HepG2 (cell line): ENCODE measurements at regions not wholly inside any gene's neighbourhood (a gene's known extent, or its start where the extent isn't known, plus 50 kb on each side); places are given as distances from the start of the nearest gene placed in this dataset.

Experiments
- ATAC-seq: fragments of 200-7000 bp; cut with Tn5 transposase; 3 replicates; pipeline ENCODE4 v1.9.1; 2020; ENCODE audit warnings: mild to moderate bottlenecking, moderate library complexity
- BruUV-seq: library from RNA; stranded (reverse); fragments of 400-500 nt; replicated peaks from 2 replicates; lab custom pipeline; 2021; lab: Mats Ljungman, UMichigan
- CTCF ChIA-PET: fragments of 300-600 bp; formaldehyde crosslinking; extraction: SDS; loops from one replicate; lab custom pipeline; 2021; ENCODE audit warnings: low total read pairs, inconsistent platforms, low intra/inter-chr PET ratio; lab: Yijun Ruan, JAX
- POLR2A ChIA-PET: fragments of 350-600 bp; sonication (Branson Sonifier 250); formaldehyde crosslinking; loops from one replicate; lab custom pipeline; 2020; ENCODE audit warnings: antibody characterized with exemption, inconsistent platforms; lab: Yijun Ruan, JAX
- DNase-seq: peaks from one replicate; pipeline ENCODE4 v3.0.0-alpha.2; 2015; ENCODE audit warnings: low spot score
- FAIRE-seq: peaks from 3 replicates; lab custom pipeline; 2011; peaks lifted over from hg19 to GRCh38; lab: Jason Lieb, UNC
- H2AFZ ChIP-seq: one replicate; pipeline ENCODE4 v1.6.1; 2011; ENCODE audit warnings: low read length, inconsistent platforms
- H3K27ac ChIP-seq: fragments of 300-600 bp; 3 replicates; pipeline ENCODE4 v1.8.0; 2011; ENCODE audit warnings: mixed run types, mild to moderate bottlenecking, mixed read lengths, low read length, inconsistent platforms; ENCODE audit not compliant: insufficient read depth; ENCODE audit errors: extremely low read length
- H3K27me3 ChIP-seq, 2 experiments: fragments of 200-600 bp in 1 of 2; 2 replicates in 1 of 2; 3 replicates in 1 of 2; pipeline versions ENCODE4 v1.6.0 to v1.8.0; 2011; ENCODE audit warnings: low read length in 2 of 2, mild to moderate bottlenecking in 2 of 2, moderate library complexity in 2 of 2, inconsistent platforms in 1 of 2; ENCODE audit not compliant: insufficient read depth in 2 of 2, control insufficient read depth in 1 of 2
- H3K36me3 ChIP-seq, 2 experiments: fragments of 200-600 bp in 1 of 2; replicated peaks in 1 of 2; 2 replicates in 1 of 2; 3 replicates in 1 of 2; pipeline versions ENCODE4 v1.5.1 to v1.8.0; 2011; ENCODE audit warnings: low read length in 2 of 2, inconsistent platforms in 1 of 2; ENCODE audit not compliant: insufficient read depth in 2 of 2, control insufficient read depth in 1 of 2
- H3K4me1 ChIP-seq: 2 replicates; pipeline ENCODE4 v1.5.1; 2012; ENCODE audit warnings: low read length, inconsistent platforms; ENCODE audit not compliant: insufficient read depth
- H3K4me2 ChIP-seq: 2 replicates; pipeline ENCODE4 v1.6.0; 2011; ENCODE audit warnings: low read depth, low read length, inconsistent platforms
- H3K4me3 ChIP-seq, 3 experiments: fragments of 200-600 bp in 1 of 3; sonication (generic), shearing (Covaris generic) in 1 of 3; replicated peaks in 1 of 3; 2 replicates each; pipeline ENCODE4 v1.5.1; 2011 to 2016; ENCODE audit warnings: low read length in 3 of 3, inconsistent platforms in 2 of 3, low read depth in 2 of 3, mild to moderate bottlenecking in 2 of 3, control low read depth in 1 of 3, mixed read lengths in 1 of 3; ENCODE audit not compliant: insufficient read depth in 1 of 3
- H3K79me2 ChIP-seq: one replicate; pipeline ENCODE4 v1.6.1; 2011; ENCODE audit warnings: low read length, inconsistent platforms; ENCODE audit not compliant: insufficient read depth
- H3K9ac ChIP-seq: 2 replicates; pipeline ENCODE4 v1.6.0; 2011; ENCODE audit warnings: mild to moderate bottlenecking, low read depth, low read length, inconsistent platforms; ENCODE audit not compliant: insufficient read depth
- H3K9me3 ChIP-seq: 2 replicates; pipeline ENCODE4 v1.5.1; 2012; ENCODE audit warnings: mild to moderate bottlenecking, low read length
- H4K20me1 ChIP-seq: 2 replicates; pipeline ENCODE4 v1.6.0; 2011; ENCODE audit warnings: inconsistent platforms, mild to moderate bottlenecking, low read length, moderate library complexity; ENCODE audit not compliant: insufficient read depth
- ARNT ChIP-seq: fragments of 450-650 bp; IDR thresholded peaks from 2 replicates; pipeline ENCODE4 v1.6.1; 2017
- HES4 ChIP-seq: sonication (generic); formaldehyde crosslinking; IDR thresholded peaks from 2 replicates; pipeline ENCODE4 v1.9.0; 2021; ENCODE audit warnings: mild to moderate bottlenecking, missing genetic modification reagents, borderline replicate concordance
- JARID2 ChIP-seq: sonication (generic); formaldehyde crosslinking; IDR thresholded peaks from 2 replicates; pipeline ENCODE4 v1.8.1; 2023; ENCODE audit warnings: missing genetic modification reagents, inconsistent platforms; ENCODE audit not compliant: insufficient replicate concordance
- RELA ChIP-seq: sonication (generic); formaldehyde crosslinking; IDR thresholded peaks from 2 replicates; pipeline ENCODE4 v1.4.0; 2020; ENCODE audit warnings: missing genetic modification reagents
- RFXAP ChIP-seq: sonication (generic); formaldehyde crosslinking; IDR thresholded peaks from 2 replicates; pipeline ENCODE4 v1.4.0; 2020; ENCODE audit warnings: missing genetic modification reagents, borderline replicate concordance
- TERF1 ChIP-seq: sonication (generic); formaldehyde crosslinking; IDR thresholded peaks from 2 replicates; pipeline ENCODE4 v1.8.0; 2022; ENCODE audit warnings: mild to moderate bottlenecking, missing genetic modification reagents, moderate library complexity
- ZFP41 ChIP-seq: sonication (generic); formaldehyde crosslinking; IDR thresholded peaks from 2 replicates; pipeline ENCODE4 v1.4.0; 2020; ENCODE audit warnings: mild to moderate bottlenecking, missing genetic modification reagents, borderline replicate concordance
- ZNF704 ChIP-seq: sonication (generic); formaldehyde crosslinking; IDR thresholded peaks from 2 replicates; pipeline ENCODE4 v1.8.1; 2023; ENCODE audit warnings: mild to moderate bottlenecking, inconsistent platforms, moderate library complexity, missing genetic modification reagents, borderline replicate concordance
- ZNF883 ChIP-seq: sonication (generic); formaldehyde crosslinking; IDR thresholded peaks from 2 replicates; pipeline ENCODE4 v1.5.1; 2020; ENCODE audit warnings: mild to moderate bottlenecking, missing genetic modification reagents; ENCODE audit errors: not compliant biosample characterization
- WGBS: methylation state at CpG from one replicate; pipeline ENCODE4 v1.1.6; 2017; ENCODE audit warnings: low lambda C conversion rate; 5-methylcytosine and 5-hydroxymethylcytosine counted together
- in situ Hi-C: cut with HindIII; loops from 2 replicates; pipeline ENCODE4 v1.10.0; 2017; ENCODE audit warnings: low pct_unique_long_range_greater_than_20kb; ENCODE audit not compliant: extremely low pct_ligation_motif_present
- intact Hi-C: fragments of 100-400 bp; cut with micrococcal nuclease; formaldehyde crosslinking; loops from one replicate; pipeline ENCODE4 v1.10.0; 2022; ENCODE audit not compliant: unreplicated experiment
- TF ChIP-seq, protein P1 (sequence below): sonication (generic); formaldehyde crosslinking; IDR thresholded peaks from 2 replicates; pipeline ENCODE4 v1.5.1; 2020; ENCODE audit warnings: missing genetic modification reagents, mild to moderate bottlenecking, borderline replicate concordance

DNA sequence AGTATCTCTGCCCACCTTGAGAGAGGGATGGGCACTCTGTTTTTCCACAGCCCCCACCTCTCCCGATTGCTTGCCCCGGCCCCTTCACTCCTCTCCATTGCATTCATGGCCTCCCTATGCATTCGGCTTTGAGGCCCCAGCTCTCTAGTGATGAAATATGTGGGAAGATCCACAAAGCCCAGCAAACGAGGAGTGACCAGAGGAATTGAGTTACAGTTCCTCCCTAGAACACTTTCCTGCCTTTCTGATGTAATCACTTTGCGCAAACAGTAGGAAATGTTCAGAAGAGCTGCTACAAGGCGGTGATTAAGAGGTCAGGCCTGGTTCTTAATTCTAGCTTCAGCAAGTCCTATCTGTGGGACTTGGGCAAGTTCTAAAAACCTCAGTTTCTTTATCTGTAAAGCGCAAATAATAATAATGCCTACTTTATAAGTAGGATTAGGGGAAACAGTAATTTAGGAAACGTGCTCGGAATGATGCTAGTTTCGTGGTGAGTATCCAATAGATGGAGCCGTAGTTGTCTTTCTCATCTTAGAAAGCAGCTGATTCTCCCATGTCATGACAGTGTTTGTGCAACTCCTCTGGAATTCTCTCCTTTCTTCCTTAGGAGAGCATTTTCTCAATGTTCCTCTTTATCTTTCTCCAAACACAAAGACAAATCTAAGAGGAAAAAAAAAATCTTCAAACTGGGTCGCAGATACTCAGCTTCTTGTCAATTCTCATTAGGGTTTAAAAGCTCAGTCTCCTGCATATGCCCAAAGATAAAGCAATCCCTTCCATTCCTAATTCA lies 99.5 kb upstream of the MSX2 start:
- WGBS: 48% methylated on average over 12 of the region's 12 CpGs
- H2AFZ ChIP-seq: no peak overlapping the region

More for the DNA sequence above, 99.5 kb upstream of the MSX2 start:
- Histone ChIP-seq H3K36me3 (no peaks in the 10 kb centered on the region), H3K9ac (no peak overlapping the region), H3K4me3 (no peak overlapping the region), H3K4me1 (no peaks in the 10 kb centered on the region), H3K27me3 (no peaks in the 10 kb centered on the region; a peak in 1 of 5 replicates), H3K9me3 (no peaks in the 10 kb centered on the region), H3K27ac (no peak overlapping the region), H3K79me2 (no peaks in the 10 kb centered on the region)
- in situ Hi-C loops (no loop called here), intact Hi-C loops (no loop called here)
- FAIRE-seq (no peak), ATAC-seq (no peak), DNase-seq (no peak)
- no TSS peak for BruUV-seq
- CTCF ChIA-PET: no interaction called here
- TF ChIP-seq, protein P1, sequence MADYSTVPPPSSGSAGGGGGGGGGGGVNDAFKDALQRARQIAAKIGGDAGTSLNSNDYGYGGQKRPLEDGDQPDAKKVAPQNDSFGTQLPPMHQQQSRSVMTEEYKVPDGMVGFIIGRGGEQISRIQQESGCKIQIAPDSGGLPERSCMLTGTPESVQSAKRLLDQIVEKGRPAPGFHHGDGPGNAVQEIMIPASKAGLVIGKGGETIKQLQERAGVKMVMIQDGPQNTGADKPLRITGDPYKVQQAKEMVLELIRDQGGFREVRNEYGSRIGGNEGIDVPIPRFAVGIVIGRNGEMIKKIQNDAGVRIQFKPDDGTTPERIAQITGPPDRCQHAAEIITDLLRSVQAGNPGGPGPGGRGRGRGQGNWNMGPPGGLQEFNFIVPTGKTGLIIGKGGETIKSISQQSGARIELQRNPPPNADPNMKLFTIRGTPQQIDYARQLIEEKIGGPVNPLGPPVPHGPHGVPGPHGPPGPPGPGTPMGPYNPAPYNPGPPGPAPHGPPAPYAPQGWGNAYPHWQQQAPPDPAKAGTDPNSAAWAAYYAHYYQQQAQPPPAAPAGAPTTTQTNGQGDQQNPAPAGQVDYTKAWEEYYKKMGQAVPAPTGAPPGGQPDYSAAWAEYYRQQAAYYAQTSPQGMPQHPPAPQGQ (CRISPR knock-in tag): no peak
- no peak for TF ChIP-seq ZFP41
- no peak for TF ChIP-seq ZNF704 (CRISPR knock-in tag)
- no peak for TF ChIP-seq JARID2 (CRISPR knock-in tag)
- no peak for TF ChIP-seq TERF1 (CRISPR knock-in tag)
- no peak for TF ChIP-seq RFXAP (CRISPR knock-in tag)
- no peak for TF ChIP-seq ARNT
- TF ChIP-seq HES4 (CRISPR knock-in tag): no peak
- no peak for TF ChIP-seq RELA (CRISPR knock-in tag)
- TF ChIP-seq ZNF883 (CRISPR knock-in tag): no peak
- TF ChIP-seq, all 625 proteins: peak for 0
- H3K4me2 ChIP-seq: no peak overlapping the region
- no peaks in the 10 kb centered on the region for H4K20me1 ChIP-seq
- POLR2A ChIA-PET: no interaction called here
